ENCODE measurements at regions not wholly inside any gene's neighbourhood (a gene's known extent, or its start where the extent isn't known, plus 50 kb on each side); places are given as distances from the start of the nearest gene placed in this dataset.

DNA sequence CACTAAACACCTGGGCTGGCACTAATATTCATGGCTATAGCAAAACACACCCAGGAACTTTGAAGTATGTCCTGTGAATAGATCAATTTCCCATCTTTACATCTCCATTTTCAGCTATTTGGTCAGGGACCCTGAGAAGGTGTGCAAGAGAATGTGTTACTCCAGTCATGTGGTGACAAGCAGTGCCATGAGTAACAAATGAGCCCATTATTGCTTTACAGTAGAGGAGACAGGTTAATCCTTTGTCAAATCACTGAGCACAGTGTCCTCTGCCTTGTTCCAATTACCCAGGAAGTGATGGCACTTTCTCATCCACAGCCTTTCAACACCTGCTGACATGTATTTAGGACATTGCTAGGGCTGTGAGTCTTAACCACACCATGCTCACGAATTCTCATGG lies 664.8 kb upstream of the API5 start:
- TF ChIP-seq, protein P1, sequence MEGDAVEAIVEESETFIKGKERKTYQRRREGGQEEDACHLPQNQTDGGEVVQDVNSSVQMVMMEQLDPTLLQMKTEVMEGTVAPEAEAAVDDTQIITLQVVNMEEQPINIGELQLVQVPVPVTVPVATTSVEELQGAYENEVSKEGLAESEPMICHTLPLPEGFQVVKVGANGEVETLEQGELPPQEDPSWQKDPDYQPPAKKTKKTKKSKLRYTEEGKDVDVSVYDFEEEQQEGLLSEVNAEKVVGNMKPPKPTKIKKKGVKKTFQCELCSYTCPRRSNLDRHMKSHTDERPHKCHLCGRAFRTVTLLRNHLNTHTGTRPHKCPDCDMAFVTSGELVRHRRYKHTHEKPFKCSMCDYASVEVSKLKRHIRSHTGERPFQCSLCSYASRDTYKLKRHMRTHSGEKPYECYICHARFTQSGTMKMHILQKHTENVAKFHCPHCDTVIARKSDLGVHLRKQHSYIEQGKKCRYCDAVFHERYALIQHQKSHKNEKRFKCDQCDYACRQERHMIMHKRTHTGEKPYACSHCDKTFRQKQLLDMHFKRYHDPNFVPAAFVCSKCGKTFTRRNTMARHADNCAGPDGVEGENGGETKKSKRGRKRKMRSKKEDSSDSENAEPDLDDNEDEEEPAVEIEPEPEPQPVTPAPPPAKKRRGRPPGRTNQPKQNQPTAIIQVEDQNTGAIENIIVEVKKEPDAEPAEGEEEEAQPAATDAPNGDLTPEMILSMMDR (IDR thresholded peaks at IDR 0.05; ENCODE audit: low read depth, low read length): no peak
- no peak for TF ChIP-seq EZH2phosphoT487 (IDR thresholded peaks at IDR 0.05; ENCODE audit: low read depth)

All from OCI-LY3 (cell line).